Left lung (tissue), 4 donors: ENCODE measurements at regions not wholly inside any gene's neighbourhood (a gene's known extent, or its start where the extent isn't known, plus 50 kb on each side); places are given as distances from the start of the nearest gene placed in this dataset.
A peak's percentile ranks its signal among the peaks of the same experiment; 100 is the strongest.

Experiments used
- ATAC-seq: fragments of 200-7000 bp; cut with Tn5 transposase; one replicate; pipeline ENCODE4 v1.9.1; 2020; ENCODE audit warnings: moderate library complexity
- DNase-seq, 4 donors: peaks; one replicate each; pipeline ENCODE4 v3.0.0-alpha.2; 2013 to 2020
- H3K27ac ChIP-seq, 2 donors: fragments of 200-600 bp; sonication (generic) in 1 of 2; one replicate each; pipeline versions ENCODE4 v1.5.0 to v1.8.0; 2020 to 2021
- H3K27me3 ChIP-seq, 2 donors: fragments of 200-600 bp; sonication (generic) in 1 of 2; one replicate each; pipeline versions ENCODE4 v1.5.0 to v1.8.0; 2020 to 2021
- H3K36me3 ChIP-seq, 2 donors: fragments of 200-600 bp; sonication (generic) in 1 of 2; one replicate each; pipeline versions ENCODE4 v1.5.0 to v1.8.0; 2020 to 2021
- H3K4me1 ChIP-seq, 2 donors: fragments of 200-600 bp; one replicate each; pipeline ENCODE4 v1.8.0; 2021
- H3K4me3 ChIP-seq, 2 donors: fragments of 200-600 bp; sonication (generic) in 1 of 2; one replicate each; pipeline versions ENCODE4 v1.5.0 to v1.8.0; 2020 to 2021; ENCODE audit warnings: mild to moderate bottlenecking in 1 of 2
- H3K9me3 ChIP-seq, 2 donors: fragments of 200-600 bp; sonication (generic) in 1 of 2; one replicate each; pipeline versions ENCODE4 v1.5.0 to v1.8.0; 2020 to 2021
- CTCF ChIP-seq, 2 donors: fragments of 200-600 bp; sonication (generic) in 1 of 2; IDR thresholded peaks; one replicate each; pipeline versions ENCODE4 v1.5.0 to v1.8.0; 2021; ENCODE audit warnings: antibody characterized with exemption in 2 of 2
- intact Hi-C, 2 donors: fragments of 100-400 bp; cut with DNase I; formaldehyde crosslinking; loops; one replicate each; pipeline versions ENCODE4 v1.11.2 to v1.14.2; 2022
- donor health status: DM: no; HTN: yes; CAD: no.
- donor health status: DM: no; HTN: no; CAD: no.

DNA sequence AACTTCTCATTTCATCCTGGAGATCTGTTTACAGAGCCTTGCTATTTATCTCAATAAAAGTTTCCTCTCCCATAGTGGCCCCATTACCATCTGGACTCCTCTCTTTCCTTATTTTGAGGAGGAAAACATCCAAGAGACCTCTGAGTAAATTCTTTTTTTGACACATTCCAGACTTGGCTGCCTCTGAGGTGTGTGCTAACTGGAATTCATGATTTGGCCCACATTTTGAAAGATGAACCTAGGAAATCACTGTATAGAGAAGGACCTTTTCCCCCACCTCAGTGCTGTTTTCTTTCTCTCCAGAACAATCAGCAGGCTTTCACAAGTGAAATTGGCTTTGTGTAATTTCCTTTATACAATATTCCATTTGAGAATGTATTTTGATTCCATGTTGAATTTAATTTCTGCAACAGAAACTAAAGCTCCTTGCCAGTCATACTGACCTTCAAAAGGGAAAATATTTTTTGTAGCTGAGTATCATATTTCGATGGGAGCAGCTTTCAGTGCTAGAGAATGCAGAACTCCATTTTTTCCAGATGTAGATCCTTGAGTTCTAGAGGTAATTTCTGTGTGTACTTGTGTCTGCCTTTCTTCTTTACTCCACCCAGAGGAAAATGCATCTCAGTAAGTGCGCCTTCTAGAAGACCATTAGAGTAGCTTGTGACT, 244.9 kb upstream of the RGS6 start:
- DNase-seq, result no peak
- H3K36me3 ChIP-seq, result peaks cover 0 to 30% of the 10 kb centered on the region in 2 donors
- H3K27me3 ChIP-seq, result no peaks in the 10 kb centered on the region
- peak; percentile 22 for ATAC-seq
- H3K27ac ChIP-seq, result peak overlapping the region in 1 of 2 donors; percentile 28
- no peak overlapping the region for H3K4me3 ChIP-seq
- H3K4me1 ChIP-seq, result no peaks in the 10 kb centered on the region
- no peak for TF ChIP-seq CTCF (IDR thresholded peaks at IDR 0.05)
- intact Hi-C loops, result no loop called here
- no peaks in the 10 kb centered on the region for H3K9me3 ChIP-seq

DNA sequence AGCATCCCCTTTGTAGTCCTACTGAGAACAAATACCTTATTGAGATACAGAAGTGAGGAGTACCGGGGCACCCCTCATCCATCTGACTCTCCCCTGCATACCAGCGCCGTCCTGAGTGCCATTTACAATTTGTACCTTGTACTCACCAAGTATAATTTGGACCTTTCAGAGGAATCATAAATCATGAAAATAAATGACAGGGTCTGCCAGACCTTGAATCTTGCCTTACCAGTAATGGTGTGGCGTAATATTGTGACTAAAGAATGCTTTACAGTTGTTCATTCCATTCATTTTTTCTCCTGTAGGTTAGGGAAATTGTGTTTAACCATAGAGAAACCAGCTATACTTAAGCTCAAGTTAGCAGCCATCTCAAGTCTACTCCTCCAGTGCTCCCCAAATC, 243.7 kb upstream of the RGS6 start:
- Histone ChIP-seq H3K4me3 (no peak overlapping the region), H3K36me3 (peaks cover 0 to 30% of the 10 kb centered on the region in 2 donors), H3K27me3 (no peaks in the 10 kb centered on the region), H3K9me3 (no peaks in the 10 kb centered on the region), H3K27ac (no peak overlapping the region), H3K4me1 (peaks cover 5% of the 10 kb centered on the region in 2 donors)
- intact Hi-C loops, result no loop called here
- no peak for TF ChIP-seq CTCF (IDR thresholded peaks at IDR 0.05)
- ATAC-seq (no peak), DNase-seq (no peak)

DNA sequence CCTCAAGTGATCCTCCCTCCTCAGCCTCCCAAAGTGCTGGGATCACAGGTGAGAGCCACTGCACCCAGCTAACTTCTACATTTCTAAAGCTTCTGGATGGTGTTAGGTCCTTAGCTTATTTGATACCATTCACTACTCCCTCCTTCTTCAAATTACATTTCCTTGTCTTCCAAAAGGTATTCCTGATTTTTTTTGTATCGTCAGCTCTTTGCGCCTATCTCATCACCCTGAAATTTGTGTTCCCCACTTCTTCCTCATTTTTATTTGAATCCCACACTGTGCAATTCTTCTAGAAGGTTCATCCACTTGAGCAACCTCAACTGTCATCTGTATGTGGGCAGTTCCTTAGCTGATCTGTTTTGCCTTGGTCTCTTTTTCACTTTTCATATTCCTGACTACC, 241.8 kb upstream of the RGS6 start:
- Histone ChIP-seq H3K4me1 (peaks cover 5 to 10% of the 10 kb centered on the region in 2 donors), H3K27me3 (no peaks in the 10 kb centered on the region), H3K9me3 (no peaks in the 10 kb centered on the region), H3K27ac (no peak overlapping the region), H3K36me3 (peaks cover 0 to 17% of the 10 kb centered on the region in 2 donors), H3K4me3 (no peak overlapping the region)
- intact Hi-C loops, result no loop called here
- no peak for TF ChIP-seq CTCF (IDR thresholded peaks at IDR 0.05)
- no peak for DNase-seq
- no peak for ATAC-seq

DNA sequence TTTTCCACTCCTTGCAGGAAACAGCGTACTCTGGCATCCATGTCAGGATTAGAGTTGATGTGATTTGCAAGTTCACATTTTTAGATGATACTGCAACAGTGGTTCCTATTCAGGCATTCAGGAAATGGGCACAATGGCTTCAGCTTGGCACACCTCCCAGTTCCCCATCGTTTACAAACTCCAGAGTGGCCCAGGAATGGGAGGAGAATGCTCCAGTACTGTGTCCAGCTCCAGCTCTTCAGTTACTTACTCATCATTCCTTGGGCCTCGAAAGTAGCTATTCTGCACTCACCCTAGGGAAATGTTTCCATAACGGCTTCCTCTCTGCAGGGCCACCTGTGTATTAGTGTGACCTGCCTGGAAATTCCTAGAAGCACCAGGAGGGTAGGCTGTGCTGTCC, 239.7 kb upstream of the RGS6 start:
- DNase-seq (peak in 1 of 4 donors; percentile 56), ATAC-seq (peak; percentile 70)
- no peaks in the 10 kb centered on the region for H3K9me3 ChIP-seq
- H3K27me3 ChIP-seq, result no peaks in the 10 kb centered on the region
- no peak for TF ChIP-seq CTCF (IDR thresholded peaks at IDR 0.05)
- H3K36me3 ChIP-seq, result peaks cover 0 to 5% of the 10 kb centered on the region in 2 donors
- H3K27ac ChIP-seq, result peak overlapping the region in 1 of 2 donors; percentile 22
- no peak overlapping the region for H3K4me3 ChIP-seq
- intact Hi-C loops, result no loop called here
- H3K4me1 ChIP-seq, result peaks cover 5 to 10% of the 10 kb centered on the region in 2 donors

DNA sequence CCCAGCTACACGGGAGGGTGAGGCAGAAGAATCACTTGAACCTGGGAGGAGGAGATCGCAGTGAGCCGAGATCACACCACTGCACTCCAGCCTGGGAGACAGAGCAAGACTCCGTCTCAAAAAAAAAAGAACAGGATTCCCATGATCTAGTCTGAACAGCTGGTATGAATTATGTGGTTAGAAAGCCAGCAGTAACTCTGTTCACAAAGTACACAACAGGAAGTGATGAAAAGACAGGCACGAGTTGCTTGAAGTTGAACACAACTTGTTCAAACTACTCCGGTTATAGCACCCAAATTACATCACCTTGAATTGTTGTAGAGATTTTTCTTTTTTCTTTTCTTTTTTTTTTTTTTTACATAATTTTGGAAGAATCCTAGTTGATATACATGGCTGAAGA, 238.8 kb upstream of the RGS6 start:
- H3K9me3 ChIP-seq, result no peaks in the 10 kb centered on the region
- peaks cover 0 to 5% of the 10 kb centered on the region in 2 donors for H3K36me3 ChIP-seq
- ATAC-seq, result peak; percentile 23
- no peaks in the 10 kb centered on the region for H3K27me3 ChIP-seq
- TF ChIP-seq CTCF (IDR thresholded peaks at IDR 0.05), result no peak
- H3K4me1 ChIP-seq, result peaks cover 5 to 10% of the 10 kb centered on the region in 2 donors
- no peak overlapping the region for H3K4me3 ChIP-seq
- H3K27ac ChIP-seq, result peak overlapping the region in 1 of 2 donors; percentile 22
- intact Hi-C loops, result no loop called here
- no peak for DNase-seq
